Vagina (tissue), 2 donors: ENCODE measurements at regions not wholly inside any gene's neighbourhood (a gene's known extent, or its start where the extent isn't known, plus 50 kb on each side); places are given as distances from the start of the nearest gene placed in this dataset.

ENCODE experiments used
- CTCF ChIP-seq, 3 experiments: fragments of 450-650 bp in 2 of 3; fragments of 200-600 bp in 1 of 3; sonication (generic) in 1 of 3; IDR thresholded peaks; one replicate each; pipeline ENCODE4 v1.5.1; 2017 to 2019; ENCODE audit warnings: antibody characterized with exemption in 3 of 3, mild to moderate bottlenecking in 2 of 3, moderate library complexity in 2 of 3
- POLR2A ChIP-seq, 2 donors: fragments of 450-650 bp; IDR thresholded peaks; one replicate each; pipeline ENCODE4 v1.6.1; 2017; ENCODE audit warnings: antibody characterized with exemption in 2 of 2, mild to moderate bottlenecking in 2 of 2, moderate library complexity in 2 of 2

- TF ChIP-seq CTCF (IDR thresholded peaks at IDR 0.05) (no peak), POLR2A (IDR thresholded peaks at IDR 0.05) (no peak)
Observed at GRCh38 chr3:163196815-163197374, 1700.3 kb downstream of the OTOL1 start.
